MG63 (cell line): ENCODE measurements at regions not wholly inside any gene's neighbourhood (a gene's known extent, or its start where the extent isn't known, plus 50 kb on each side); places are given as distances from the start of the nearest gene placed in this dataset.
"Not testable (repeated sequence)": the region's sequence is repeated elsewhere in the genome, so short reads cannot be mapped to it uniquely, and the experiment has no call there.

ENCODE experiments used
- DNase-seq: peaks from one replicate; pipeline ENCODE4 v3.0.0-alpha.2; 2020
- H3K27me3 ChIP-seq: fragments of 250-450 bp; sonication (Bioruptor Pico); 2 replicates; pipeline ENCODE4 v1.5.1; 2020; ENCODE audit warnings: mild to moderate bottlenecking, moderate library complexity
- H3K36me3 ChIP-seq: fragments of 250-450 bp; sonication (Bioruptor Pico); 2 replicates; pipeline ENCODE4 v1.5.1; 2020; ENCODE audit warnings: mild to moderate bottlenecking, moderate library complexity
- H3K4me3 ChIP-seq: fragments of 250-450 bp; sonication (Bioruptor Pico); 2 replicates; pipeline ENCODE4 v1.5.1; 2020; ENCODE audit warnings: mild to moderate bottlenecking, moderate library complexity
- H3K9me3 ChIP-seq: fragments of 250-450 bp; sonication (Bioruptor Pico); 2 replicates; pipeline ENCODE4 v1.5.1; 2020; ENCODE audit warnings: mild to moderate bottlenecking, moderate library complexity

GRCh38 chr4:60989141-60989540, 211.0 kb upstream of the ADGRL3 start:
- H3K27me3 ChIP-seq: no peaks in the 10 kb centered on the region
- no peaks in the 10 kb centered on the region for H3K9me3 ChIP-seq
- DNase-seq: no peak
- H3K4me3 ChIP-seq: no peak overlapping the region
- no peaks in the 10 kb centered on the region for H3K36me3 ChIP-seq

GRCh38 chr4:60992037-60992436, 208.1 kb upstream of the ADGRL3 start:
- Histone ChIP-seq H3K9me3 (no peaks in the 10 kb centered on the region), H3K27me3 (no peaks in the 10 kb centered on the region), H3K4me3 (no peak overlapping the region), H3K36me3 (no peaks in the 10 kb centered on the region)
- no peak for DNase-seq

GRCh38 chr4:61003301-61003700, 196.8 kb upstream of the ADGRL3 start:
- Histone ChIP-seq H3K36me3 (no peaks in the 10 kb centered on the region), H3K27me3 (no peaks in the 10 kb centered on the region), H3K9me3 (no peaks in the 10 kb centered on the region), H3K4me3 (no peak overlapping the region)
- DNase-seq: no peak

GRCh38 chr4:61004651-61005170, 195.4 kb upstream of the ADGRL3 start:
- no peaks in the 10 kb centered on the region for H3K36me3 ChIP-seq
- no peak for DNase-seq
- no peak overlapping the region for H3K4me3 ChIP-seq
- no peaks in the 10 kb centered on the region for H3K9me3 ChIP-seq
- H3K27me3 ChIP-seq: no peaks in the 10 kb centered on the region

- H3K9me3 ChIP-seq: no peaks in the 10 kb centered on the region
- H3K36me3 ChIP-seq: no peaks in the 10 kb centered on the region
- no peak for DNase-seq
- H3K27me3 ChIP-seq: no peaks in the 10 kb centered on the region
- H3K4me3 ChIP-seq: no peak overlapping the region
Observed at GRCh38 chr4:61011051-61011450, 189.1 kb upstream of the ADGRL3 start.

- not testable (repeated sequence) for H3K4me3 ChIP-seq, H3K9me3 ChIP-seq, H3K36me3 ChIP-seq
Observed at GRCh38 chr4:61011936-61012335, 188.2 kb upstream of the ADGRL3 start.

GRCh38 chr4:61024610-61025009, 175.5 kb upstream of the ADGRL3 start:
- no peak for DNase-seq
- H3K9me3 ChIP-seq: no peaks in the 10 kb centered on the region
- H3K36me3 ChIP-seq: no peaks in the 10 kb centered on the region
- no peaks in the 10 kb centered on the region for H3K27me3 ChIP-seq
- H3K4me3 ChIP-seq: no peak overlapping the region

More at GRCh38 chr4:61011936-61012335, 188.2 kb upstream of the ADGRL3 start:
- DNase-seq, H3K27me3 ChIP-seq: not testable (repeated sequence)

GRCh38 chr4:61027939-61028338, 172.2 kb upstream of the ADGRL3 start:
- H3K27me3 ChIP-seq: no peaks in the 10 kb centered on the region
- H3K36me3 ChIP-seq: no peaks in the 10 kb centered on the region
- DNase-seq: no peak
- no peak overlapping the region for H3K4me3 ChIP-seq
- no peaks in the 10 kb centered on the region for H3K9me3 ChIP-seq

GRCh38 chr4:61036071-61036684, 163.9 kb upstream of the ADGRL3 start:
- Histone ChIP-seq H3K9me3 (no peaks in the 10 kb centered on the region), H3K4me3 (no peak overlapping the region), H3K36me3 (no peaks in the 10 kb centered on the region), H3K27me3 (no peaks in the 10 kb centered on the region)
- DNase-seq: no peak

- H3K4me3 ChIP-seq: no peak overlapping the region
- no peaks in the 10 kb centered on the region for H3K36me3 ChIP-seq
- no peaks in the 10 kb centered on the region for H3K9me3 ChIP-seq
- H3K27me3 ChIP-seq: no peaks in the 10 kb centered on the region
- DNase-seq: no peak
Observed at GRCh38 chr4:61041527-61041926, 158.6 kb upstream of the ADGRL3 start.

- H3K36me3 ChIP-seq: no peaks in the 10 kb centered on the region
- no peaks in the 10 kb centered on the region for H3K9me3 ChIP-seq
- H3K27me3 ChIP-seq: no peaks in the 10 kb centered on the region
- H3K4me3 ChIP-seq: no peak overlapping the region
- no peak for DNase-seq
Observed at GRCh38 chr4:61044837-61045236, 155.3 kb upstream of the ADGRL3 start.

- Histone ChIP-seq H3K27me3 (no peaks in the 10 kb centered on the region), H3K36me3 (no peaks in the 10 kb centered on the region), H3K9me3 (no peaks in the 10 kb centered on the region), H3K4me3 (no peak overlapping the region)
- no peak for DNase-seq
Observed at GRCh38 chr4:61049018-61049417, 151.1 kb upstream of the ADGRL3 start.

GRCh38 chr4:61067381-61067780, 132.7 kb upstream of the ADGRL3 start:
- H3K4me3 ChIP-seq: no peak overlapping the region
- H3K27me3 ChIP-seq: no peaks in the 10 kb centered on the region
- no peaks in the 10 kb centered on the region for H3K9me3 ChIP-seq
- DNase-seq: no peak
- no peaks in the 10 kb centered on the region for H3K36me3 ChIP-seq

GRCh38 chr4:61068060-61068459, 132.1 kb upstream of the ADGRL3 start:
- no peak for DNase-seq
- Histone ChIP-seq H3K4me3 (no peak overlapping the region), H3K36me3 (no peaks in the 10 kb centered on the region), H3K9me3 (no peaks in the 10 kb centered on the region), H3K27me3 (no peaks in the 10 kb centered on the region)

- no peaks in the 10 kb centered on the region for H3K36me3 ChIP-seq
- no peaks in the 10 kb centered on the region for H3K9me3 ChIP-seq
- H3K27me3 ChIP-seq: no peaks in the 10 kb centered on the region
- no peak overlapping the region for H3K4me3 ChIP-seq
- DNase-seq: no peak
Observed at GRCh38 chr4:61068745-61069144, 131.4 kb upstream of the ADGRL3 start.

- no peaks in the 10 kb centered on the region for H3K9me3 ChIP-seq
- no peak for DNase-seq
- H3K27me3 ChIP-seq: no peaks in the 10 kb centered on the region
- no peak overlapping the region for H3K4me3 ChIP-seq
- H3K36me3 ChIP-seq: no peaks in the 10 kb centered on the region
Observed at GRCh38 chr4:61070269-61070668, 129.9 kb upstream of the ADGRL3 start.

- no peak for DNase-seq
- Histone ChIP-seq H3K36me3 (no peaks in the 10 kb centered on the region), H3K27me3 (no peaks in the 10 kb centered on the region), H3K9me3 (no peaks in the 10 kb centered on the region), H3K4me3 (no peak overlapping the region)
Observed at GRCh38 chr4:61079427-61079826, 120.7 kb upstream of the ADGRL3 start.

- Histone ChIP-seq H3K36me3 (no peaks in the 10 kb centered on the region), H3K9me3 (no peaks in the 10 kb centered on the region), H3K4me3 (no peak overlapping the region), H3K27me3 (no peaks in the 10 kb centered on the region)
- no peak for DNase-seq
Observed at GRCh38 chr4:61079976-61080375, 120.2 kb upstream of the ADGRL3 start.

GRCh38 chr4:61085534-61085933, 114.6 kb upstream of the ADGRL3 start:
- no peaks in the 10 kb centered on the region for H3K9me3 ChIP-seq
- no peaks in the 10 kb centered on the region for H3K36me3 ChIP-seq
- H3K27me3 ChIP-seq: no peaks in the 10 kb centered on the region
- no peak for DNase-seq
- no peak overlapping the region for H3K4me3 ChIP-seq
